Epidermal melanocyte (primary cell): ENCODE measurements at regions not wholly inside any gene's neighbourhood (a gene's known extent, or its start where the extent isn't known, plus 50 kb on each side); places are given as distances from the start of the nearest gene placed in this dataset.
A peak's percentile ranks its signal among the peaks of the same experiment; 100 is the strongest.
"Not testable (repeated sequence)": the region's sequence is repeated elsewhere in the genome, so short reads cannot be mapped to it uniquely, and the experiment has no call there.

Experiments
- DNase-seq: peaks from one replicate; pipeline ENCODE4 v3.0.0; 2011; ENCODE audit warnings: low spot score; ENCODE audit not compliant: insufficient read length

- no peak for DNase-seq
These were observed 130.9 kb downstream of the RELL1 start for GRCh38 chr4:37555322-37555721.

GRCh38 chr4:37549866-37550265 lies 136.3 kb downstream of the RELL1 start:
- DNase-seq = not testable (repeated sequence)

- no peak for DNase-seq
These were observed 137.1 kb downstream of the RELL1 start for GRCh38 chr4:37549041-37549440.

DNA sequence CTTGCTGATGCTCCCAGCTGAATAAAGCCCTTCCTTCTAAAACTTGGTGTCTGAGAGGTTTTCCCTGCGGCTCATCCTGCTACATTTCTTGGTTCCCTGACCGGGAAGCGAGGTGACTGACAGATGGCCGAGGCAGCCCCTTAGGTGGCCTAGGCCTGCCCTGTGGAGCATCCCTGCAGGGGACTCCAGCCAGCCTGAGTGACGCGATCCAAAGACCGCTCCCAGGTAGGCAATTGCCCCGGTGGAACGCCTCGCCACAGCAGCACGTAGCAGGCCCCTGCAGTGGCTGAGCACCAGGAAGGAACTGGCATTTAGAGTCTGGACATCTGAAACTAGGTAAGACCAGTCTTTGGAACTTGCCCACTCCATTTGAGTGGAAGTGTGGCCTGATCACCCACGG lies 139.6 kb downstream of the RELL1 start:
- no peak for DNase-seq

GRCh38 chr4:37542706-37543105 lies 143.5 kb downstream of the RELL1 start:
- no peak for DNase-seq

DNA sequence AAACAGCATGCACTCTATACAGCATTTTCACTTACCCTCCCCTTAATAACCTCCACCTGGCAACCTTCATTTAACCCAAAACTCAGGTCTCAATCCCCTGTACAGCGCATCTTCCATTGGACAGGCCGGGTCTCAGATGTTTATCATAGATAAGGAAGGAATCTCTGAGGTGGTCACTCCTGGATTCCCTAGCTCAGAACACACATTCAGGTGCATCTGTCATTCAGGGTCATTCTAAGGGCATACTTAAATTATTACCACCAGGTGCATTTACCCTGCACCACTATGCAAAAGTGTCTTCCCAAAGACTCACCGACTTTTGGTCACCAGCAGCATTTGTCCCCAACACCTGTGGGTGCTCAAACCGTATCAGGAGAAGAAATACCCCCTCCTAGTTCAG lies 144.2 kb downstream of the RELL1 start:
- DNase-seq = no peak

DNA sequence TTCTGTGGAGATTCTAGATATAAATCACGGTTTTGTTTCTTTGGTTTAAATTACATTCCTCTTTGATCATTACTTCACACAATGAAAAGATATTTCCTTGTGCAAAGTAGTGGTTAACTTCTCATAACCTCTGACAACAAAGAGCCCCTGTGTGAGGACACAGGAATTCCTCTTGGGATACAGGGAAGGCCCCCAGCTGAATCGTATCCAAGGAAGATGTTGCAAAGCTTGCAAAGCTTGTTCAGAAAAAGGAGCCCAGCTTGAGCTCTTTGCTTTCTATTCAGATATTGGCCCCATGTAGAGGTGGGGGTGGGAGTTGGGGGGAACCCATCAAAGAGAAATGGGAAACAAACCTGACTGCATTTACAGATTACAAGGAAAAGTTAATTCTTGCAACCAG lies 145.7 kb downstream of the RELL1 start:
- DNase-seq = peak; percentile 19

DNA sequence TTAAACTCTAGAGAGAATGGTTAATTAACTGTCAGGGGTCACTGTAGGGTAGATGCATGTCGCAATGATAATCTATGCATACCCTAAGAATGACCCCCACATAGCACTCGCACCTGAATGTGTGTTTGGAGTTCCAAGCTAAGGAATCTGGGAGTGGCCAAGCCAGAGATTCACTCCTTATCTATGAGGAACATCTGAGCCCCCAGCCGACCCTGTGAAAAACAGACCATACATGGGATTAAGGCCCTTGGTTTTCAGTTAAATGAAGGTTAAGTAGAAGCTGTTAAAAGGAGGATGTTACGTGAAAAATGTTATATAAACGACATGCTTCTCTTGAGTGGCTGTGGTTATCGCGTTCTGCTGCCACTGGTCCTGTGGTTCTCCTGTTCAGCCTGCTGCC lies 147.2 kb downstream of the RELL1 start:
- no peak for DNase-seq

GRCh38 chr4:37537484-37537883 lies 148.7 kb downstream of the RELL1 start:
- DNase-seq = no peak

- DNase-seq = no peak
These were observed 150.3 kb downstream of the RELL1 start for GRCh38 chr4:37535872-37536271.

GRCh38 chr4:37533286-37534033 lies 152.7 kb downstream of the RELL1 start:
- DNase-seq = no peak

DNA sequence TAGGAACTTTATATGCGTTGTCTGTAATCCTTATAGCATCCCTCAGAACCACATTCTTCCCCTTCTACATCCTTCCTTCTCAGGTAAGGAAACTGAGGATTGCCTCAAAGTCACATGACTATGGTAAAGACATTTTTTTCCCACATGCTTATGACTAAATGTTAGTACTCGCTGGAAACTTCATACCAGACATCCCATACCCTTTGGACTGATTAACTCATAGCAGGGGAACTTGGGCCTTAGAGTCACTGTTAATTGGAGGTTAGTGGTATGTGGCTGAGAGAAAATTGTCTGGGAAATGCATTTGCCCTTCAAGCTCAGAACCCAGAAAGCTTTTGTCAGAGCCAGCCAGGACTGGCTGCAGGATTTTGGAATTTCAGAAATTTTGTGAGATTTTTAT lies 155.0 kb downstream of the RELL1 start:
- DNase-seq = no peak

- no peak for DNase-seq
These were observed 155.7 kb downstream of the RELL1 start for GRCh38 chr4:37530451-37530850.

DNA sequence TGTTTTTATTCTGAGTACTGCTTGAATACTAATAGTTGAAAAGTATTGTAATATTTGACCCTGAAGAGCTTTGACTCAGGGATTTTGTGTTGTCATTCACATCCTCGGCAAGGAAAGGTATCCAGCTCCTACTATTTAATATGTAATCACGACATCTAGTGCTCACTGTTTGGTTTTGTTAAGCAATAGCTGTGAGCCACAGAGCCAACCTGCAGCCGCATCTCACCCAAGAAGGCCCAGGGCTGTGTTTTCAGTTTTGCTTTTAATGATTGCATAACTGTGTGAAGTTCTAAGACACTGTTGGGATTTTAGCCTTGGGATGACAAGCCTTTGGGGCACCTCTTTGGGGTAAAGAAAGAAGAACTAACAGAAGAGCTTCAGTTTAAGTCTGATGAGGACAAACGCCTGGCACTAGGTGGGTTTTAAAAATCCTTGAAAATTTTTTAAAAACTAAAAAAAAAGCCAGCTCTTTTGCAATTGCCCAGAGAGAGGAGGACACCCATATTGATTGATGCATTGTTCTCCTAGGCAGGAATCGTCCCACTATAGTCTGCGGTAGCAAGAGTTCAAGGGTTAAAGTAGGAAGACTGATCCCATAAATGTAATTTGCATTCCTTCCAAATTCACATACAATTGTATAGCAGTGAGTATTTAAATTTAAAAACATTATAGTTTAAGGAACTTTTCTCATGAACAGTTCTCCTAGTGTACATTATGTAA lies 157.8 kb downstream of the RELL1 start:
- DNase-seq = no peak

GRCh38 chr4:37524267-37524666 lies 161.9 kb downstream of the RELL1 start:
- DNase-seq = no peak

GRCh38 chr4:37522996-37523395 lies 163.2 kb downstream of the RELL1 start:
- no peak for DNase-seq

GRCh38 chr4:37517326-37517725 lies 168.8 kb downstream of the RELL1 start:
- DNase-seq = no peak

DNA sequence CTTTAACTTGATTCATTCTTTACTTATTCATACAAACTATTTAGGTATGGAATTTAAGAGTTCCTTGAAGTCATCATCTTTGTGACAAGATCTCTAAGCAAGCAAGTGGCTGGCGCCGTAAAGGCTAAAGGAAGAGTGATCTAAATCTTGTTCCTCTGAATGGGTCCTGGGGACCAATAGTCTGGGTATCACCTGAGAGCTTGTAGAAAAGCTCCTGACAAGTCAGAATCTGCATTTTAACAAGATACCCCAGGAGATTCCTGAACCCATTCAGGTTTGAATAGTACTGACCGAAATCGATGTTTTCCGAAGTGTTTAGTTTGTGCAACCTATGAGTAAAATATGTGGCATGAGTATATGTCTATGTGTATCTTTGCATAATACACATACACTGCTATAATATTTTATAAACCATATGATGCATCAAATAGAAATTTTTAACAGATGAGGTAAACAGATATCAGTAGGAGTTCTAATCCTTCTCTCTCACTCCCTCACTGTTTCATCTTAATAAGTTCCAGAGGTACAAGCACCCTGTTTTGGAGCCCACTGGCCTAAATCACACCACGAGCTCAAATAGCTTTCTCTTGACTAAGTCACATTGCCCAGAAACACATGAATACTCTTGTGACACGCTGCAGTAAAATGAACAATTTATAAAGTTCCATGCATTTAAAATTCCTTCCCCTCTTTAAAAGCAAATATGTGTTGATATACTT lies 170.0 kb downstream of the RELL1 start:
- no peak for DNase-seq

- no peak for DNase-seq
These were observed 175.6 kb downstream of the RELL1 start for GRCh38 chr4:37510626-37511025.

DNA sequence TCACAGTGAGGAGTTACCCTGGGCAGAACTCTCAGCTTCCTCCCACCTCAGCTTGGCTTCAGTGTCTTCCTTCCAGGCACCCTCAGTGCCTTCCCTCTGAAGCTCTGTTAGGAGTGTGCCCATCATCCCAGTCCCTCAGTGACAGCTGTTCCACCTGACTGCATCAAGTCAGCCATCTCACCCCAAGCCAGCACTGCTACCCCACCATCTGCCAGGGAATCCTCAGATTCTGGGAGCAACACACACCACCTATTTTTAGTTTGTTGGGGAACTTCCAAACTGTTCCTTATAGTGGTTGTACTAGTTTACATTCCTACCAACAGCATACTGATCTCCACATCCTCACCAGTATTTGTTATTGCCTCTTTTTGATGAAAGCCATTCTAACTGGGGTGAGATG lies 182.9 kb downstream of the RELL1 start:
- no peak for DNase-seq

- DNase-seq = no peak
These were observed 184.1 kb downstream of the RELL1 start for GRCh38 chr4:37502070-37502469.
